HEK293 (cell line): ENCODE measurements at regions not wholly inside any gene's neighbourhood (a gene's known extent, or its start where the extent isn't known, plus 50 kb on each side); places are given as distances from the start of the nearest gene placed in this dataset.

ENCODE experiments used
- CTCF ChIA-PET: fragments of 350-600 bp; formaldehyde crosslinking; extraction: SDS; loops from one replicate; lab custom pipeline; 2021; ENCODE audit warnings: antibody characterized with exemption; lab: Yijun Ruan, JAX
- POLR2A ChIA-PET: fragments of 300-600 bp; formaldehyde crosslinking; extraction: SDS; loops from one replicate; lab custom pipeline; 2020; ENCODE audit warnings: antibody characterized with exemption, inconsistent platforms; lab: Yijun Ruan, JAX
- H3K27ac ChIP-seq: fragments of 200-500 bp; sonication (Bioruptor generic); 2 replicates; pipeline ENCODE4 v1.5.1; 2014; ENCODE audit warnings: low read depth, low read length, control low read depth, inconsistent platforms; ENCODE audit errors: extremely low read depth
- H3K36me3 ChIP-seq, 2 experiments: fragments of 200-500 bp in 1 of 2; sonication (Bioruptor generic) in 1 of 2; 1 replicate in 1 of 2; 2 replicates in 1 of 2; pipeline ENCODE4 v1.5.1; 2014 to 2017; ENCODE audit warnings: inconsistent platforms in 2 of 2, low read length in 2 of 2; ENCODE audit not compliant: control insufficient read depth in 2 of 2, insufficient read depth in 1 of 2
- H3K4me1 ChIP-seq: fragments of 200-500 bp; sonication (Bioruptor generic); 2 replicates; pipeline ENCODE4 v1.5.1; 2014; ENCODE audit warnings: mild to moderate bottlenecking, low read length, inconsistent platforms; ENCODE audit not compliant: control insufficient read depth, insufficient read depth
- H3K4me3 ChIP-seq: 2 replicates; pipeline ENCODE4 v1.5.1; 2011; ENCODE audit warnings: low read depth, mild to moderate bottlenecking, control low read depth, low read length, moderate library complexity
- H3K9me3 ChIP-seq: fragments of 200-500 bp; sonication (Bioruptor generic); 2 replicates; pipeline ENCODE4 v1.5.1; 2014; ENCODE audit warnings: low read depth, low read length, inconsistent platforms; ENCODE audit not compliant: control insufficient read depth, insufficient read depth
- HOXA7 ChIP-seq: sonication (generic); formaldehyde crosslinking; IDR thresholded peaks from 2 replicates; pipeline ENCODE4 v1.8.1; 2022; ENCODE audit warnings: missing genetic modification reagents, borderline replicate concordance
- KLF10 ChIP-seq: fragments of 450-650 bp; IDR thresholded peaks from 2 replicates; pipeline ENCODE4 v1.5.1; 2018; ENCODE audit warnings: missing biosample characterization, mild to moderate bottlenecking, missing genetic modification characterization
- PRDM4 ChIP-seq: fragments of 450-650 bp; formaldehyde crosslinking; IDR thresholded peaks from 2 replicates; pipeline ENCODE4 v1.5.1; 2017; ENCODE audit warnings: missing biosample characterization, missing genetic modification characterization
- TSHZ1 ChIP-seq: fragments of 450-650 bp; formaldehyde crosslinking; IDR thresholded peaks from 2 replicates; pipeline ENCODE4 v1.5.1; 2016; ENCODE audit warnings: missing biosample characterization, missing genetic modification characterization, borderline replicate concordance
- ZBTB10 ChIP-seq: fragments of 450-650 bp; formaldehyde crosslinking; IDR thresholded peaks from 2 replicates; pipeline ENCODE4 v1.5.1; 2016; ENCODE audit warnings: missing biosample characterization, missing genetic modification characterization
- ZFHX2 ChIP-seq: fragments of 450-650 bp; formaldehyde crosslinking; conservative IDR thresholded peaks from 2 replicates; pipeline ENCODE4 v1.5.1; 2016; ENCODE audit warnings: missing biosample characterization, missing genetic modification characterization
- ZFP69B ChIP-seq: fragments of 450-650 bp; formaldehyde crosslinking; IDR thresholded peaks from 2 replicates; pipeline ENCODE4 v1.5.1; 2016; ENCODE audit warnings: missing biosample characterization, missing genetic modification characterization
- ZNF10 ChIP-seq: fragments of 450-650 bp; formaldehyde crosslinking; IDR thresholded peaks from 2 replicates; pipeline ENCODE4 v1.5.1; 2017; ENCODE audit warnings: missing biosample characterization, missing genetic modification characterization
- ZNF292 ChIP-seq: fragments of 450-650 bp; formaldehyde crosslinking; IDR thresholded peaks from 2 replicates; pipeline ENCODE4 v1.5.1; 2016; ENCODE audit warnings: low read depth, missing biosample characterization, missing genetic modification characterization, borderline replicate concordance
- ZNF48 ChIP-seq: fragments of 450-650 bp; formaldehyde crosslinking; IDR thresholded peaks from 2 replicates; pipeline ENCODE4 v1.5.1; 2016; ENCODE audit warnings: missing biosample characterization, missing genetic modification characterization
- ZNF513 ChIP-seq: fragments of 450-650 bp; IDR thresholded peaks from 2 replicates; pipeline ENCODE4 v1.5.1; 2018; ENCODE audit warnings: missing biosample characterization, missing genetic modification characterization
- ZNF514 ChIP-seq: fragments of 450-650 bp; formaldehyde crosslinking; IDR thresholded peaks from 2 replicates; pipeline ENCODE4 v1.5.1; 2016; ENCODE audit warnings: missing biosample characterization, missing genetic modification characterization
- ZNF558 ChIP-seq: fragments of 450-650 bp; formaldehyde crosslinking; IDR thresholded peaks from 2 replicates; pipeline ENCODE4 v1.5.1; 2016; ENCODE audit warnings: missing biosample characterization, missing genetic modification characterization
- ZNF560 ChIP-seq: fragments of 450-650 bp; formaldehyde crosslinking; IDR thresholded peaks from 2 replicates; pipeline ENCODE4 v1.5.1; 2017; ENCODE audit warnings: missing biosample characterization, missing genetic modification characterization, borderline replicate concordance
- ZNF600 ChIP-seq: fragments of 450-650 bp; formaldehyde crosslinking; IDR thresholded peaks from 2 replicates; pipeline ENCODE4 v1.5.1; 2016; ENCODE audit warnings: missing biosample characterization, missing genetic modification characterization
- ZNF624 ChIP-seq: fragments of 450-650 bp; formaldehyde crosslinking; IDR thresholded peaks from 2 replicates; pipeline ENCODE4 v1.5.1; 2017; ENCODE audit warnings: missing biosample characterization, missing genetic modification characterization
- ZNF639 ChIP-seq: fragments of 450-650 bp; formaldehyde crosslinking; IDR thresholded peaks from 2 replicates; pipeline ENCODE4 v1.5.1; 2016; ENCODE audit warnings: missing biosample characterization, missing genetic modification characterization
- ZNF645 ChIP-seq: fragments of 450-650 bp; formaldehyde crosslinking; IDR thresholded peaks from 2 replicates; pipeline ENCODE4; 2016; ENCODE audit warnings: missing biosample characterization, missing genetic modification characterization
- ZNF776 ChIP-seq: fragments of 450-650 bp; formaldehyde crosslinking; IDR thresholded peaks from 2 replicates; pipeline ENCODE4 v1.5.0; 2017; ENCODE audit warnings: missing biosample characterization, missing genetic modification characterization, borderline replicate concordance
- ZNF837 ChIP-seq: fragments of 450-650 bp; formaldehyde crosslinking; IDR thresholded peaks from 2 replicates; pipeline ENCODE4 v1.5.1; 2016; ENCODE audit warnings: missing biosample characterization, missing genetic modification characterization

- no peak overlapping the region for H3K27ac ChIP-seq
- no peaks in the 10 kb centered on the region for H3K9me3 ChIP-seq
- no peak overlapping the region for H3K4me3 ChIP-seq
- POLR2A ChIA-PET: no interaction called here
- CTCF ChIA-PET: no interaction called here
- no peak for TF ChIP-seq ZNF558 (tag by site-specific recombination)
- TF ChIP-seq ZBTB10 (tag by site-specific recombination): no peak
- TF ChIP-seq ZNF639: no peak
- TF ChIP-seq PRDM4: no peak
- no peak for TF ChIP-seq ZFP69B (tag by site-specific recombination)
- no peak for TF ChIP-seq KLF10 (tag by site-specific recombination)
- TF ChIP-seq ZNF513: no peak
- no peak for TF ChIP-seq ZNF776 (tag by site-specific recombination)
- TF ChIP-seq ZNF837: no peak
- TF ChIP-seq ZNF624: no peak
- no peak for TF ChIP-seq TSHZ1 (tag by site-specific recombination)
- TF ChIP-seq ZNF10 (tag by site-specific recombination): no peak
- TF ChIP-seq ZFHX2 (tag by site-specific recombination): no peak
- no peak for TF ChIP-seq HOXA7
- TF ChIP-seq ZNF48: no peak
- no peak for TF ChIP-seq ZNF600 (tag by site-specific recombination)
- TF ChIP-seq ZNF514 (tag by site-specific recombination): no peak
- no peak for TF ChIP-seq ZNF645
- TF ChIP-seq ZNF560 (tag by site-specific recombination): no peak
- TF ChIP-seq ZNF292 (tag by site-specific recombination): no peak
- no peaks in the 10 kb centered on the region for H3K36me3 ChIP-seq
- H3K4me1 ChIP-seq: no peaks in the 10 kb centered on the region
Measured at GRCh38 chr7:41039386-41039953, 663.4 kb downstream of the INHBA start.
